ENCODE measurements at regions not wholly inside any gene's neighbourhood (a gene's known extent, or its start where the extent isn't known, plus 50 kb on each side); places are given as distances from the start of the nearest gene placed in this dataset.

- DNase-seq (ENCODE audit: low read depth, low spot score) (no peak), ATAC-seq (no peak)
- Histone ChIP-seq H3K36me3 (ENCODE audit: control insufficient read depth in 1 of 2, insufficient read depth in 2 of 2, low read length in 2 of 2) (no peaks in the 10 kb centered on the region), H3K9ac (ENCODE audit: low read length) (no peak overlapping the region), H2AFZ (ENCODE audit: low read depth, low read length, poor library complexity, severe bottlenecking) (no peak overlapping the region), H3K79me2 (ENCODE audit: insufficient read depth, low read length) (no peaks in the 10 kb centered on the region), H4K20me1 (ENCODE audit: insufficient read depth) (no peaks in the 10 kb centered on the region), H3K9me3 (ENCODE audit: control insufficient read depth in 1 of 2, insufficient read depth in 1 of 2, low read depth in 1 of 2, low read length in 2 of 2) (peaks cover 12 to 18% of the 10 kb centered on the region in 2 experiments; a peak in 2 of 4 replicates), H3K27me3 (ENCODE audit: insufficient read depth, low read length) (no peaks in the 10 kb centered on the region), H3K4me2 (ENCODE audit: low read length) (no peak overlapping the region), H3K4me1 (ENCODE audit: control insufficient read depth in 1 of 2, insufficient read depth in 2 of 2, low read length in 2 of 2) (no peaks in the 10 kb centered on the region), H3K4me3 (replicated peaks in 1 of 2; ENCODE audit: low read depth in 1 of 2, low read length in 2 of 2) (no peak overlapping the region), H3K27ac (ENCODE audit: low read depth, low read length) (no peak overlapping the region), H3K9me2 (ENCODE audit: insufficient read depth) (no peaks in the 10 kb centered on the region)
- ChIA-PET POLR2A (no interaction called here), CTCF (no interaction called here), RAD21 (ENCODE audit: low non-redundant PET in 1 of 2, low total read pairs in 2 of 2, uncharacterized antibody in 2 of 2, unreplicated experiment in 2 of 2) (no interaction called here)
- no TSS peak for BruUV-seq (replicated peaks)
- TF ChIP-seq EZH2phosphoT487 (IDR thresholded peaks at IDR 0.05; ENCODE audit: borderline replicate concordance) (no peak), SIN3A (IDR thresholded peaks at IDR 0.05; ENCODE audit: low read depth) (no peak), RAD21 (IDR thresholded peaks at IDR 0.05; ENCODE audit: low read depth) (no peak), ZNF274 (IDR thresholded peaks at IDR 0.05; ENCODE audit: low read depth, low read length) (no peak), JUND (IDR thresholded peaks at IDR 0.05) (no peak)
- intact Hi-C loops (cut with micrococcal nuclease) = no loop called here
These were observed 572.6 kb upstream of the GCFC2 start for GRCh38 chr2:76283350-76283749.

- no peaks in the 10 kb centered on the region for H3K4me1 ChIP-seq (ENCODE audit: control insufficient read depth in 1 of 2, insufficient read depth in 2 of 2, low read length in 2 of 2)
- H3K36me3 ChIP-seq (ENCODE audit: control insufficient read depth in 1 of 2, insufficient read depth in 2 of 2, low read length in 2 of 2) = no peaks in the 10 kb centered on the region
- H3K4me2 ChIP-seq (ENCODE audit: low read length) = no peak overlapping the region
- H3K27me3 ChIP-seq (ENCODE audit: insufficient read depth, low read length) = no peaks in the 10 kb centered on the region
- CTCF ChIA-PET = no interaction called here
- intact Hi-C loops (cut with micrococcal nuclease) = no loop called here
- no TSS peak for BruUV-seq (replicated peaks)
- H4K20me1 ChIP-seq (ENCODE audit: insufficient read depth) = no peaks in the 10 kb centered on the region
- POLR2A ChIA-PET = no interaction called here
- DNase-seq (ENCODE audit: low read depth, low spot score) = no peak
- H3K27ac ChIP-seq (ENCODE audit: low read depth, low read length) = no peak overlapping the region
- no peaks in the 10 kb centered on the region for H3K9me2 ChIP-seq (ENCODE audit: insufficient read depth)
- no peaks in the 10 kb centered on the region for H3K79me2 ChIP-seq (ENCODE audit: insufficient read depth, low read length)
- ATAC-seq = no peak
- peaks cover 13 to 15% of the 10 kb centered on the region in 2 experiments; a peak in 2 of 4 replicates for H3K9me3 ChIP-seq (ENCODE audit: control insufficient read depth in 1 of 2, insufficient read depth in 1 of 2, low read depth in 1 of 2, low read length in 2 of 2)
- RAD21 ChIA-PET (ENCODE audit: low non-redundant PET in 1 of 2, low total read pairs in 2 of 2, uncharacterized antibody in 2 of 2, unreplicated experiment in 2 of 2) = no interaction called here
- H2AFZ ChIP-seq (ENCODE audit: low read depth, low read length, poor library complexity, severe bottlenecking) = no peak overlapping the region
- no peak overlapping the region for H3K4me3 ChIP-seq (replicated peaks in 1 of 2; ENCODE audit: low read depth in 1 of 2, low read length in 2 of 2)
- no peak overlapping the region for H3K9ac ChIP-seq (ENCODE audit: low read length)
- TF ChIP-seq SRF (IDR thresholded peaks at IDR 0.05; ENCODE audit: low read depth) (no peak), ZFX (IDR thresholded peaks at IDR 0.05) (no peak), FOSL1 (IDR thresholded peaks at IDR 0.05; ENCODE audit: low read depth) (no peak), RAD21 (IDR thresholded peaks at IDR 0.05; ENCODE audit: low read depth) (no peak), JUND (IDR thresholded peaks at IDR 0.05) (no peak), MAX (IDR thresholded peaks at IDR 0.05) (no peak), ZNF274 (IDR thresholded peaks at IDR 0.05; ENCODE audit: low read depth, low read length) (no peak), SIN3A (IDR thresholded peaks at IDR 0.05; ENCODE audit: low read depth) (no peak), TCF7L2 (IDR thresholded peaks at IDR 0.05; ENCODE audit: borderline replicate concordance, extremely low read depth, insufficient read depth, insufficient read length) (no peak), POLR2AphosphoS5 (IDR thresholded peaks at IDR 0.05; ENCODE audit: low read depth, low read length) (no peak), POLR2A (IDR thresholded peaks at IDR 0.05; ENCODE audit: borderline replicate concordance, extremely low read depth, insufficient read depth, insufficient read length) (no peak), SP1 (IDR thresholded peaks at IDR 0.05; ENCODE audit: low read depth) (no peak), ATF3 (IDR thresholded peaks at IDR 0.05) (no peak), CTCF (IDR thresholded peaks at IDR 0.05 in 2 of 3, conservative IDR thresholded peaks at IDR 0.05 in 1 of 3; ENCODE audit: borderline replicate concordance in 1 of 3, insufficient read depth in 1 of 3, low read depth in 2 of 3, low read length in 2 of 3) (no peak), CBX3 (IDR thresholded peaks at IDR 0.05; ENCODE audit: low read depth) (no peak)
These were observed 570.6 kb upstream of the GCFC2 start for GRCh38 chr2:76281156-76281841.
